Bronchial epithelial cell (primary cell): ENCODE measurements at regions not wholly inside any gene's neighbourhood (a gene's known extent, or its start where the extent isn't known, plus 50 kb on each side); places are given as distances from the start of the nearest gene placed in this dataset.
A peak's percentile ranks its signal among the peaks of the same experiment; 100 is the strongest.
"Not testable (repeated sequence)": the region's sequence is repeated elsewhere in the genome, so short reads cannot be mapped to it uniquely, and the experiment has no call there.

Experiments used
- DNase-seq: peaks from one replicate; pipeline ENCODE4 v3.0.0-alpha.2; 2010; ENCODE audit warnings: low read depth
- FAIRE-seq: peaks from 2 replicates; lab custom pipeline; 2011; peaks lifted over from hg19 to GRCh38; lab: Jason Lieb, UNC
- H3K27me3 ChIP-seq: 2 replicates; pipeline ENCODE4 v1.5.1; 2011; ENCODE audit warnings: low read length; ENCODE audit not compliant: control insufficient read depth, insufficient read depth
- H3K36me3 ChIP-seq: 2 replicates; pipeline ENCODE4 v1.5.1; 2011; ENCODE audit warnings: low read length; ENCODE audit not compliant: control insufficient read depth, insufficient read depth
- H3K4me3 ChIP-seq: 2 replicates; pipeline ENCODE4 v1.5.1; 2011; ENCODE audit warnings: mild to moderate bottlenecking, low read depth, low read length, control low read depth
- TF ChIP-seq, protein P1 (sequence below): IDR thresholded peaks from 2 replicates; pipeline ENCODE4 v1.5.1; 2011; ENCODE audit warnings: mild to moderate bottlenecking, moderate library complexity, low read length, control low read depth, inconsistent platforms; ENCODE audit not compliant: insufficient read depth, severe bottlenecking

DNA sequence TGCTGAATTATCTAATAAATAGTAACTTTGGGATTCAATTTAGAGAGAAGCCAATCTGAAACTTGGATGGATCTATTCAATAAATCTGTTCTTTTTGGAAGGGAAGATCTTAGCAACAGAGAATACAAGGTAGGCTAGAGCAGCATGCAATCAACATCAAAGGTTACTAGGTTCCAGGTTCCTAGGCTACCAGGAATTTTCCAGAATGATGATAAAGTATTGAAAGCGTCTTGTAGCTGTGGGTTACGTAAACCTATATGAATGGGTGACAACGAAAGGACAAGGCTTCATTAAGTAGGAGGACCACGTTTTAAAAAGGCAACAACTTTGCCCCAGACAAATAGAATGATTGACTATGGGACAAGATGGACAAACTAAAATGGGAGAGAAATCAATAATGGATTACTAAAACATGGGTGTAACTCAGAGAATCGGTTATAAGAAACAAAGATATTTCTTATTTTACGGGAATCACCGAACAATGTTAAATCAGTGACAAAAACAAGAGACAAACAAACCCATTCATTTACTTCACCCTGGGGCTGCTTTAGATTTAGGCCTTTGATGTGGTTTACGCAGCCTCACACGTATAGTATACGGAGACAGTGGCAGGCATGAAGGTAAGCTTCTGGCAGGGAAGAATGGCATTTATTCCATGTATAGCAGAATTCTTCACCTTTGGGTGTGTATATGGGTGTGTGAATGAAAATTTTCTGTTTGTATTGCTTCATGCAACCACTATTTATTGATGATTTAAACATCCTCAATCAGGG lies 732.6 kb upstream of the PABPC4L start:
- FAIRE-seq (no peak), DNase-seq (no peak)
- TF ChIP-seq, protein P1, sequence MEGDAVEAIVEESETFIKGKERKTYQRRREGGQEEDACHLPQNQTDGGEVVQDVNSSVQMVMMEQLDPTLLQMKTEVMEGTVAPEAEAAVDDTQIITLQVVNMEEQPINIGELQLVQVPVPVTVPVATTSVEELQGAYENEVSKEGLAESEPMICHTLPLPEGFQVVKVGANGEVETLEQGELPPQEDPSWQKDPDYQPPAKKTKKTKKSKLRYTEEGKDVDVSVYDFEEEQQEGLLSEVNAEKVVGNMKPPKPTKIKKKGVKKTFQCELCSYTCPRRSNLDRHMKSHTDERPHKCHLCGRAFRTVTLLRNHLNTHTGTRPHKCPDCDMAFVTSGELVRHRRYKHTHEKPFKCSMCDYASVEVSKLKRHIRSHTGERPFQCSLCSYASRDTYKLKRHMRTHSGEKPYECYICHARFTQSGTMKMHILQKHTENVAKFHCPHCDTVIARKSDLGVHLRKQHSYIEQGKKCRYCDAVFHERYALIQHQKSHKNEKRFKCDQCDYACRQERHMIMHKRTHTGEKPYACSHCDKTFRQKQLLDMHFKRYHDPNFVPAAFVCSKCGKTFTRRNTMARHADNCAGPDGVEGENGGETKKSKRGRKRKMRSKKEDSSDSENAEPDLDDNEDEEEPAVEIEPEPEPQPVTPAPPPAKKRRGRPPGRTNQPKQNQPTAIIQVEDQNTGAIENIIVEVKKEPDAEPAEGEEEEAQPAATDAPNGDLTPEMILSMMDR = no peak
- Histone ChIP-seq H3K27me3 (no peaks in the 10 kb centered on the region), H3K36me3 (no peaks in the 10 kb centered on the region), H3K4me3 (no peak overlapping the region)

DNA sequence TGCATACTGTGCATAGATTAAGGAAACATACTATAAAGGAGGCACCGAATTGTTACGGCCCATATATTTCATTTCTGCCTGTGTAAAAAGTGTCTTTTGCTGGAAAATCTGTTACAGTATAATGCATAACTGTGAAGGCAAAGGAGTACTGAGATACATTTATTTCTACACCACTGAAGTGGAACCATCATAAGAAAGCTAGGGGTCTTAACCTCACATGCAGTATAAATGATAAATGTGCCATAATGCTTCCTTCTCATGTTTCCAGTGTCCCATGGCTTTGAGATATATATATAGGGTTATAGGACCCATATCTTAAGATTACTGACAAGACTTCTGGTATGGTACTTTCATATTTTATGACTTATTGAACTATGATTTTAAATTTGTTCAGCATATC lies 713.8 kb upstream of the PABPC4L start:
- no peak for DNase-seq
- H3K36me3 ChIP-seq = no peaks in the 10 kb centered on the region
- no peak for FAIRE-seq
- H3K27me3 ChIP-seq = no peaks in the 10 kb centered on the region
- H3K4me3 ChIP-seq = no peak overlapping the region
- TF ChIP-seq, protein P1 = no peak

DNA sequence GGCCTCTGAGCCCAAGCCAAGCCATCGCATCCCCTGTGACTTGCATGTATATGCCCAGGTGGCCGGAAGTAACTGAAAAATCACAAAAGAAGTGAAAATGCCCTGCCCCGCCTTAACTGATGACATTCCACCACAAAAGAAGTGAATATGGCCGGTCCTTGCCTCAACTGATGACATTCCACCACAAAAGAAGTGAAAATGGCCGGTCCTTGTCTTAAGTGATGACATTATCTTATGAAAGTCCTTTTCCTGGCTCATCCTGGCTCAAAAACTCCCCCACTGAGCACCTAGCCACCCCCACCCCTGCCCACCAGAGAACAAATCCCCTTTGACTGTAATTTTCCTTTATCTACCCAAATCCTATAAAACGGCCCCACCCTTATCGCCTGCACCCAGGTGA lies 712.7 kb upstream of the PABPC4L start:
- H3K36me3 ChIP-seq, FAIRE-seq, H3K27me3 ChIP-seq, H3K4me3 ChIP-seq, DNase-seq: not testable (repeated sequence)

DNA sequence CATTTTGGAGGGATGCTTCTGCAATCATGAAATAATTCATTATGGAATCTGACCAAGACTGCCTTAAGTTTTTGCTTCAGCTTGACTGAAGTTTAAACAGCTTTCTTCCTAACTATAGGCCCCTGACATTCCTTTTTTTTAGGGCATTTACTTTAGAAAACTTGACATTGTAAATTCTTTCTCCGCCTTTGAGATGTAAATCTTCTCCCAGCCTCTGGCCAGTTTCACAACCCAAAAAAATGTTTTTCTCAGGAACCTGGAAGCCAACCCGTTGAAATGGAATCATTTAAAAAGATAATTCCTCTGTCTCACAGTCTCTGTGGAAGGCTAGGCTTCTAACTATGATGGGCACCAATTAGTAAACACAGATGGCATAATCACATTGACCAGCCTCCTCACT lies 710.4 kb upstream of the PABPC4L start:
- TF ChIP-seq, protein P1 = no peak
- no peaks in the 10 kb centered on the region for H3K27me3 ChIP-seq
- FAIRE-seq (no peak), DNase-seq (no peak)
- H3K36me3 ChIP-seq = no peaks in the 10 kb centered on the region
- no peak overlapping the region for H3K4me3 ChIP-seq

DNA sequence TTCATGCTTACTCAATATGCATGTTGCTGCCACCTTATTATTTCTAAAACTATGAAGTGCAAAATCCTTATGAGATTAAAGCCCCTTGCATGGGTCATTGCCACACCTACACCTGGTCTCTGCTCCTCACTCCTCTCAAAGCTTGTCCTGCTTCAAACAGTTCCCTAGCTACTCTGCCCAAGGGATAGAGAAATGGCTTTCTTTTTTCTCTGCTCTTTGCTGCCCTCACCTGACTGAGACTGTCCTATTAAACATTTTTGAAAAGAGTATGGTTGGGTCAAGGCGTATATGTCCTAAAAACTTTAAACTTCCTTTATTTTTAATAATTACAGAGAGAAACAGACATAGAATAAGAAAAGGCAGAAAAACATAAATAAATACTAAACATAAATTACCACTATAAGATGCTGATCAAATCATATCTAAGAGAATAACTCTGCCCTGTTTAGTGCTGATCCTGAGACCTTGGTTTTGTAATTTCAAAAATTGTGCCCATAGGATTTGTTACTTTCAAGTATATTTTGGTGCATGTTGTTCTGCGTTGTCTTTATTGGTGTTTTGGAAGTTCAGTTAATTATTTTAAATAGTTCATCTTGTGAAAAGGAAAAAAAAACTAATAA lies 704.9 kb upstream of the PABPC4L start:
- no peaks in the 10 kb centered on the region for H3K36me3 ChIP-seq
- FAIRE-seq (no peak), DNase-seq (peak; percentile 1)
- H3K4me3 ChIP-seq = no peak overlapping the region
- TF ChIP-seq, protein P1 = no peak
- no peaks in the 10 kb centered on the region for H3K27me3 ChIP-seq

DNA sequence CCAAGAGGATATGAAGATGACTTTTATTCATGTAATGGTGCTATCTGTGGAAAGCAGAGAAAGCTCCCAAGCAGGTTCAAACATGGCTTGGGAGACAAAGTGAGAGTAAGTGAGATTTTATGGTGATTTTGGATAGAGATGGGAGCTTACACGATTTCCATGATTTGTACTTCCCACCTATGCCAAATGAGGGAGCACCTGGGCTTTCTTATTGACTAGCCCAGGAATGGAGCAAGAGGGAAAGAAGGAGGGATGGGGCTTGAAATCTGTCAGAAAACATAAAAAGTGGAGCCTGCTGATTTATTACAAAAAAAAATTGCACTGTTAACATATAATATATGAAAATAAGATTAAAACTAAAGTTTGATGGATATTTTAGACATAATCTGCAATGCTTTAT lies 703.5 kb upstream of the PABPC4L start:
- Histone ChIP-seq H3K27me3 (no peaks in the 10 kb centered on the region), H3K4me3 (no peak overlapping the region), H3K36me3 (no peaks in the 10 kb centered on the region)
- FAIRE-seq (no peak), DNase-seq (no peak)
- TF ChIP-seq, protein P1 = no peak
